GM18505 (cell line): ENCODE measurements at regions not wholly inside any gene's neighbourhood (a gene's known extent, or its start where the extent isn't known, plus 50 kb on each side); places are given as distances from the start of the nearest gene placed in this dataset.
"Not testable (repeated sequence)": the region's sequence is repeated elsewhere in the genome, so short reads cannot be mapped to it uniquely, and the experiment has no call there.

Source experiments
- ATAC-seq: cut with Tn5 transposase; IDR thresholded peaks from one replicate; pipeline ENCODE4 v1.9.1; 2021; ENCODE audit not compliant: unreplicated experiment
- POLR2A ChIP-seq: IDR thresholded peaks from 4 replicates; pipeline ENCODE4 v1.6.1; 2011; ENCODE audit warnings: borderline replicate concordance; ENCODE audit not compliant: insufficient read depth, insufficient read length; ENCODE audit errors: extremely low read depth

- no peak for ATAC-seq
- TF ChIP-seq POLR2A: no peak
Observed at GRCh38 chr2:185954389-185954788, 215.8 kb downstream of the FSIP2 start.

GRCh38 chr2:185955050-185955449, 216.4 kb downstream of the FSIP2 start:
- no peak for ATAC-seq
- no peak for TF ChIP-seq POLR2A

GRCh38 chr2:185967335-185967734, 228.7 kb downstream of the FSIP2 start:
- no peak for ATAC-seq
- TF ChIP-seq POLR2A: no peak

GRCh38 chr2:185970148-185970852, 231.7 kb downstream of the FSIP2 start:
- ATAC-seq: no peak
- no peak for TF ChIP-seq POLR2A

DNA sequence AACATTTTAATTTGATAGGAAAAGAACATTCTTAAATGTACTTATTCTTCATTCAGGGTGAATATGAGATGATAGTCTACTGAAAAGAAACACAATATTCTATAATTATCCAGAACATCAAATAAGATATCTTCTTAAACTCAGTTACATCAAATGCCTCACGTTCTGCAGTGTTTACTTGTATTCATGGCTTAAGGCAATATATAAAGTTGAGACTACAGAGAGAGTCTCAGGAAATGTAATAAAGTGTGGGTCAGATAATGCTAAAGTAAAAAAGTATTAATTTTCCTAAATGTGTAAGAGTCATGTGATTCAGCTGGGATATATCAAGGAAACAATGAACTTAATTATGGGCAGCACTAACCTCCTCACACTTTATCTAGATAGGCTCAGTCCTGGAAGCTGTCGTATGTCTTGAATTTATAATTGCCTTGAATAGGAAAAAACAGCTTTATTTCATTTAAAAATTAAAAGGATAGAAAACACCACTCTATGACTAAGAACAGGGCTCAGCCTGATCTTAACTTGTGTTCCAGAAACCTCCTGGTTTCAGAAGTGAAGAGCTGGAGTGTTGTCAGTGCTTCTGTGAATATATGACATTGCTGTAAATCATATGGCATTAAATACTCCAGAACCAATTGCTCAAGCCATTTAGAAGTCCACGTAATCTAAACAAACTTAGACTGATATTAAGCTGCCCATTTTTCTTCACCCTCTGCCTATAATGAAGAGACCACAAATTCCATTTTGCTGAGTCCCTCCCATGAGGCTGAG, 240.2 kb downstream of the FSIP2 start:
- no peak for TF ChIP-seq POLR2A
- ATAC-seq: no peak

- TF ChIP-seq POLR2A: no peak
- ATAC-seq: no peak
Observed at GRCh38 chr2:185979546-185980071, 241.0 kb downstream of the FSIP2 start.

DNA sequence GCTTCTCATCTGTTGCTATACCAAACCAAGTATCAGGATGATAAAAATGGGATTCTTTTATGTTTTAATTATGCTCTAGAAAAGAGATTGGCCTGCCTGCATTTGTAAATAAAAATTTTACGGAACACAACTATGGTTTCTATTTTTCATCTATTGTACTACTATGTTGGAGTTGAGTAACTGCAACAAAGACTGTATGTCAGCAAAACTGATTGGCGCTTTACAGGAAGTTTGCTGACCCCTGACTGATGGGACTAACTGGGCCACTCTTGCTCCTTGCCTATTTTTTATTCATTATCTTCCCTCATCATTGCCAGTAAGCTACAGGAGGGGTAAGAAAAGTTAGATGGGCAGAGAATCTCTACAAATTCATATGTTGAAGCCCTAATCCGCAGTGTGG, 242.3 kb downstream of the FSIP2 start:
- no peak for ATAC-seq
- no peak for TF ChIP-seq POLR2A

- TF ChIP-seq POLR2A: no peak
- ATAC-seq: no peak
Observed at GRCh38 chr2:185984670-185985069, 246.1 kb downstream of the FSIP2 start.

GRCh38 chr2:185988907-185989306, 250.3 kb downstream of the FSIP2 start:
- not testable (repeated sequence) for ATAC-seq

DNA sequence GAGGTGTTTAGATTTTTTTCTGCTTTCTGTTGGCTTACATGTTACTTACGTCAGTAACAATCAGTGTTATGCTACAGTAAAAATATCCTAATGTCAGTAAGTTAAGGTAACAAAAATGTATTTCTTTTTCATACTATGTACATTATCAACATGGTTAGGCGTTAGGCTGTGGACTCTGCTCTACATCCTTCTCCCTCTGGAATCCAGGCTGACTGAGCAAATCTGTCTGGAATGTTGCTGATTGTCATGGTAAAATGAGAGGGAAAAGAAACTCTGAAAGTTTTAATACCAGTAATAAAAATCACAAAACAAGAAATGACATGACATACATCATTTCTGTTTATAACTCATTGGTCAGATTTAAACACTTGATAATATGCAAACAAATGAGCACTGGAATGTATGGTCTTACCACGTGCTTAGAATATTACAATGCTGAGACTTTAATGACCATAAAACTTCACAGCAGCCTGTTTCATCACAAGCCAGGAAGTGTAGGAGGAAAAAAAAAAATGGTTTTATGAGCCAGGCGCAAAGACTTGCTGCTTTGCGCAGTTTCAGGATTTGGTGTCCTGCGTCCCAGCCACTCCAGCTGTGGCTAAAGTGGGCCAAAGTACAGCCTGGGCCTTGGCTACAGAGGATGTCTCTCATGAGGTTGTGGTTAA, 252.4 kb downstream of the FSIP2 start:
- no peak for ATAC-seq
- TF ChIP-seq POLR2A: no peak

GRCh38 chr2:185998562-185999070, 260.0 kb downstream of the FSIP2 start:
- TF ChIP-seq POLR2A: no peak
- ATAC-seq: no peak

GRCh38 chr2:186009341-186009740, 270.7 kb downstream of the FSIP2 start:
- no peak for ATAC-seq
- no peak for TF ChIP-seq POLR2A

DNA sequence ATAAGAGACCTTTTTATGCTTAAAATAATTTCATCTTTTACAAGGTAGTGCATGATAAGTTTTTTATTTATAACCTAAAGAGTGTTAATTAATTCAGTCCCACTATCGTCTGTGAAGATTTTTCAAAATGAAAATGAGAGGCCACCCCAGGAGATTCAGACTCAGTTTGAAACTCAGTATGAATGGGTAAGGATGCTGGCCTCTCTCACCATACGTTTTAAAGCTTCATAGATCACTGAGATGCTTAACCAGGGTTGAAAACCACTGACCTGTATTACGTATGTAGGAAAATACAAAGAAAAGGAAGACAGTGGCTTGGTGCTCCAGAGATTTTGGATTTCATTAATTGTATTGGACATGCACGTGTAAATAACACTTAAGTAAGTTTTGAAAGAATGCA, 278.7 kb downstream of the FSIP2 start:
- ATAC-seq: no peak
- no peak for TF ChIP-seq POLR2A
